Spleen (tissue), 11 donors: ENCODE measurements at regions not wholly inside any gene's neighbourhood (a gene's known extent, or its start where the extent isn't known, plus 50 kb on each side); places are given as distances from the start of the nearest gene placed in this dataset.

ENCODE experiments used
- DNase-seq: peaks from one replicate; pipeline ENCODE4 v3.0.0-alpha.2; 2020
- H3K27ac ChIP-seq, 8 donors: fragments of 200-600 bp; sonication (generic) in 7 of 8; 1 replicate in 4 of 8; 2 replicates in 4 of 8; pipeline versions ENCODE4 v1.5.0 to v1.8.0; 2016 to 2021; ENCODE audit warnings: inconsistent platforms in 4 of 8, mild to moderate bottlenecking in 4 of 8, moderate library complexity in 1 of 8
- H3K27me3 ChIP-seq, 7 donors: fragments of 200-600 bp; sonication (generic) in 6 of 7; replicated peaks in 1 of 7; 1 replicate in 4 of 7; 2 replicates in 3 of 7; pipeline versions ENCODE4 v1.5.0 to v1.8.0; 2016 to 2021; ENCODE audit warnings: inconsistent platforms in 3 of 7, mild to moderate bottlenecking in 1 of 7
- H3K36me3 ChIP-seq, 6 donors: fragments of 200-600 bp; sonication (generic) in 5 of 6; 1 replicate in 4 of 6; 2 replicates in 2 of 6; pipeline versions ENCODE4 v1.5.0 to v1.8.0; 2016 to 2021; ENCODE audit warnings: inconsistent platforms in 2 of 6
- H3K4me1 ChIP-seq, 6 donors: fragments of 200-600 bp; sonication (generic) in 5 of 6; 1 replicate in 3 of 6; 2 replicates in 3 of 6; pipeline versions ENCODE4 v1.5.0 to v1.8.0; 2016 to 2021; ENCODE audit warnings: inconsistent platforms in 3 of 6
- H3K4me3 ChIP-seq, 8 donors: fragments of 200-600 bp; sonication (generic) in 7 of 8; 1 replicate in 4 of 8; 2 replicates in 4 of 8; pipeline versions ENCODE4 v1.5.0 to v1.8.0; 2016 to 2021; ENCODE audit warnings: inconsistent platforms in 4 of 8, mild to moderate bottlenecking in 4 of 8, moderate library complexity in 2 of 8
- H3K9me3 ChIP-seq, 8 donors: fragments of 200-600 bp; sonication (generic) in 7 of 8; 1 replicate in 4 of 8; 2 replicates in 4 of 8; pipeline versions ENCODE4 v1.5.0 to v1.8.0; 2016 to 2021; ENCODE audit warnings: inconsistent platforms in 4 of 8
- CTCF ChIP-seq, 11 experiments: fragments of 200-600 bp in 7 of 11; fragments of 450-650 bp in 4 of 11; sonication (generic) in 4 of 11; IDR thresholded peaks in 8 of 11; conservative IDR thresholded peaks in 3 of 11; 1 replicate in 7 of 11; 2 replicates in 4 of 11; pipeline versions ENCODE4 v1.4.0 to v1.8.0; 2016 to 2021; ENCODE audit warnings: antibody characterized with exemption in 11 of 11, inconsistent platforms in 4 of 11, mild to moderate bottlenecking in 1 of 11
- POLR2A ChIP-seq, 3 donors: fragments of 450-650 bp; IDR thresholded peaks; one replicate each; pipeline ENCODE4 v1.5.1; 2017; ENCODE audit warnings: antibody characterized with exemption in 3 of 3, mild to moderate bottlenecking in 1 of 3
- POLR2AphosphoS5 ChIP-seq, 3 donors: sonication (generic); formaldehyde crosslinking; IDR thresholded peaks; one replicate each; pipeline ENCODE4 v1.5.1; 2017; ENCODE audit warnings: antibody characterized with exemption in 3 of 3
- WGBS, 5 donors: extraction: QIAGEN DNeasy Blood & Tissue Kit in 3 of 5; methylation state at CpG; one replicate each; pipeline versions ENCODE4 v1.1.5 to v1.1.7; 2013 to 2018; 5-methylcytosine and 5-hydroxymethylcytosine counted together
- intact Hi-C: fragments of 100-400 bp; cut with DNase I; formaldehyde crosslinking; loops from one replicate; pipeline ENCODE4 v1.15.0; 2023; ENCODE audit warnings: low total_unique reads
- donor health status: healthy with polysubstance abuse.
- donor health status: DM: no; HTN: no; CAD: no; lungs with moderate emphysema.
- donor health status: DM: no; HTN: no; CAD: no.
- donor health status: Bipolar disorder and iron deficiency.
- donor health status: healthy.
- donor health status: DM: no; HTN: no; CAD: no.
- donor health status: DM: yes; HTN: yes; CAD: no.

DNA sequence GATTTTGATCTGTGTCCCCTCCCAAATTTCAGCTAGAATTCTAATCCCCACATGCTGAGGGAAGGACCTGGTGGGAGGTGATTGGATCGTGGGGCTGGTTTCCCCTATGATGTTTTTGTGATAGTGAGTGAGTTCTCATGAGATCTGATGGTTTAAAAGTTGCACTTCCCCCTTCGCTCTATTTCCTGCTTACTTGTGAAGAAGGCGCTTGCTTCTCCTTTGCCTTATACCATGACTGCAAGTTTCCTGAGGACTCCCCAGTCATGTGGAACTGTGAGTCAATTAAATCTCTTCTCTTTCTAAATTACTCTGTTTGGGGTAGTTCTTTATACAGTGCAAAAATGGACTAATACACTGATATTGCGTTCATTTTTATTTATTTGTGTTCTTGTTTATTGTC, 636.8 kb upstream of the LINC00305 start:
- no peak for TF ChIP-seq CTCF (IDR thresholded peaks at IDR 0.05 in 8 of 11, conservative IDR thresholded peaks at IDR 0.05 in 3 of 11)
- no peak for TF ChIP-seq POLR2AphosphoS5 (IDR thresholded peaks at IDR 0.05)
- no peak for TF ChIP-seq POLR2A (IDR thresholded peaks at IDR 0.05)
- Histone ChIP-seq H3K9me3 (peaks cover 0 to 13% (median 8%) of the 10 kb centered on the region in 8 donors), H3K27me3 (no peaks in the 10 kb centered on the region), H3K27ac (no peak overlapping the region), H3K36me3 (no peaks in the 10 kb centered on the region), H3K4me3 (no peak overlapping the region), H3K4me1 (no peaks in the 10 kb centered on the region)
- intact Hi-C loops = no loop called here
- 30 to 54% (median 33%) methylated on average over 4 of the region's 4 CpGs for WGBS, 5 donors
- no peak for DNase-seq

DNA sequence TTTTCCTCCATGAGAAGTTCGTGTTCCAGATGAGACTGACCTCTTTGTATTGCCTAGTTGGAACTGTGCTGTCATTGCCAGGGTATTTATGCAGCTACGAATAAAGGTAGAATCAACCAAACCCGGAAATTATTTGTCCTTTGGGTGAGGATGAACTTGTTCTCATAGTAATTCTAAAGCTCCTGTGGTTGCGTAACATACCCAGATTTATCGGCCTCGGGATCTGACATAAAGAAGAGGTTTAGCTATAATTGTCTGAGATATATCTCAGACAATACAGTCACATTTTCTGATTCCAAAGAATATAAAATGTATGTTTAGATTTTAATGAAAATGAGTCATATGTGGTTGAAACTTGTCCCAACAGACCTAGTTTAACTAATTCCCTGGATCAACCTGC, 628.7 kb upstream of the LINC00305 start:
- Histone ChIP-seq H3K4me1 (no peaks in the 10 kb centered on the region), H3K4me3 (no peak overlapping the region), H3K36me3 (no peaks in the 10 kb centered on the region), H3K27ac (no peak overlapping the region), H3K9me3 (no peaks in the 10 kb centered on the region), H3K27me3 (no peaks in the 10 kb centered on the region)
- TF ChIP-seq POLR2A (IDR thresholded peaks at IDR 0.05) (no peak), CTCF (IDR thresholded peaks at IDR 0.05 in 8 of 11, conservative IDR thresholded peaks at IDR 0.05 in 3 of 11) (no peak), POLR2AphosphoS5 (IDR thresholded peaks at IDR 0.05) (no peak)
- intact Hi-C loops = no loop called here
- 86 to 88% (median 87%) methylated on average over 6 of the region's 6 CpGs for WGBS, 5 donors
- DNase-seq = no peak

DNA sequence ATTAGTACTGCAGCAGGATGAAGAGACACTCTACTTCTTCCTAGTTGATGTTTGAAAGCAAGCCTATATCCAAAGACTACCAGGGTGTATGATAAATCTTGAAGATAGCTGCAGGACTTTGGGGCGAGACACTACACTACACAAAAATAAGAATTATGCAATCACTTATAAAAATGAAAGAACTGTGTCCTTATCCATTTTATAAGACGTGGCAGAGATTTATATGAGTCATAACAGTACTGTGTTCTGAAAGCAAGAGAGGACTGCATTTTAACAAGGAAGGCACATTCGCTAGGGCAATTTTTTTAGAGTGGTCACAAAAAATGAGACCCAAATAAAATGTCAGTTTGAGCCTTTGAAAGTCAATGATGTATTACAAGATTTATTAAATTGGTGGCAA, 617.0 kb upstream of the LINC00305 start:
- H3K27ac ChIP-seq = no peak overlapping the region
- DNase-seq = no peak
- H3K36me3 ChIP-seq = no peaks in the 10 kb centered on the region
- no peaks in the 10 kb centered on the region for H3K27me3 ChIP-seq
- peaks cover 0 to 8% (median 0%) of the 10 kb centered on the region in 8 donors for H3K9me3 ChIP-seq
- intact Hi-C loops = no loop called here
- TF ChIP-seq CTCF (IDR thresholded peaks at IDR 0.05 in 8 of 11, conservative IDR thresholded peaks at IDR 0.05 in 3 of 11) = no peak
- no peak for TF ChIP-seq POLR2A (IDR thresholded peaks at IDR 0.05)
- TF ChIP-seq POLR2AphosphoS5 (IDR thresholded peaks at IDR 0.05) = no peak
- 52 to 77% (median 56%) methylated on average over 3 of the region's 3 CpGs for WGBS, 5 donors
- H3K4me1 ChIP-seq = no peaks in the 10 kb centered on the region
- H3K4me3 ChIP-seq = no peak overlapping the region

GRCh38 chr18:64752707-64753106, 603.8 kb upstream of the LINC00305 start:
- 69 to 91% (median 84%) methylated on average over 2 of the region's 2 CpGs for WGBS, 5 donors
- DNase-seq = no peak
- H3K9me3 ChIP-seq = no peaks in the 10 kb centered on the region
- H3K27me3 ChIP-seq = no peaks in the 10 kb centered on the region
- TF ChIP-seq POLR2A (IDR thresholded peaks at IDR 0.05) (no peak), CTCF (IDR thresholded peaks at IDR 0.05 in 8 of 11, conservative IDR thresholded peaks at IDR 0.05 in 3 of 11) (no peak), POLR2AphosphoS5 (IDR thresholded peaks at IDR 0.05) (no peak)
- intact Hi-C loops = no loop called here
- no peak overlapping the region for H3K27ac ChIP-seq
- no peaks in the 10 kb centered on the region for H3K4me1 ChIP-seq
- no peaks in the 10 kb centered on the region for H3K36me3 ChIP-seq
- no peak overlapping the region for H3K4me3 ChIP-seq
